HepG2 (cell line): ENCODE measurements at regions not wholly inside any gene's neighbourhood (a gene's known extent, or its start where the extent isn't known, plus 50 kb on each side); places are given as distances from the start of the nearest gene placed in this dataset.

Experiments
- CTCF ChIP-seq: sonication (generic); formaldehyde crosslinking; IDR thresholded peaks from 2 replicates; pipeline ENCODE4 v1.5.0; 2020; ENCODE audit warnings: mild to moderate bottlenecking, missing genetic modification reagents, moderate library complexity
- ELF1 ChIP-seq: sonication (generic); formaldehyde crosslinking; IDR thresholded peaks from 2 replicates; pipeline ENCODE4 v1.4.0; 2020; ENCODE audit warnings: missing genetic modification reagents
- FOXK1 ChIP-seq: sonication (generic); formaldehyde crosslinking; IDR thresholded peaks from 2 replicates; pipeline ENCODE4 v1.4.0; 2020; ENCODE audit warnings: low read depth, missing genetic modification reagents, borderline replicate concordance

GRCh38 chr3:102576651-102577050 lies 141.8 kb downstream of the ZPLD1 start:
- TF ChIP-seq FOXK1, result no peak
- TF ChIP-seq CTCF (CRISPR knock-in tag), result no peak
- no peak for TF ChIP-seq ELF1 (CRISPR knock-in tag)
